Neural cell (in vitro differentiated cells): ENCODE measurements at regions not wholly inside any gene's neighbourhood (a gene's known extent, or its start where the extent isn't known, plus 50 kb on each side); places are given as distances from the start of the nearest gene placed in this dataset.

ENCODE experiments used
- CTCF ChIP-seq: fragments of 450-650 bp; IDR thresholded peaks from 2 replicates; pipeline ENCODE4 v1.5.1; 2014; ENCODE audit warnings: antibody characterized with exemption, mild to moderate bottlenecking, moderate library complexity; ENCODE audit not compliant: poor library complexity, severe bottlenecking
- EP300 ChIP-seq: fragments of 450-650 bp; conservative IDR thresholded peaks from 2 replicates; pipeline ENCODE4 v1.6.1; 2014; ENCODE audit warnings: antibody characterized with exemption, mild to moderate bottlenecking, moderate library complexity; ENCODE audit not compliant: poor library complexity, severe bottlenecking
- EZH2 ChIP-seq: fragments of 200-600, 300-800 bp; shearing (Covaris generic), sonication (generic); IDR thresholded peaks from 2 replicates; pipeline ENCODE4 v1.6.1; 2014; ENCODE audit warnings: antibody characterized with exemption, low read length, borderline replicate concordance, mild to moderate bottlenecking; ENCODE audit not compliant: insufficient read depth, poor library complexity, severe bottlenecking
- POLR2AphosphoS5 ChIP-seq: IDR thresholded peaks from 2 replicates; pipeline ENCODE4 v1.6.1; 2012
- RAD21 ChIP-seq: fragments of 450-650 bp; conservative IDR thresholded peaks from 2 replicates; pipeline ENCODE4 v1.6.1; 2014; ENCODE audit warnings: antibody characterized with exemption, mild to moderate bottlenecking, moderate library complexity
- SMC3 ChIP-seq: fragments of 450-650 bp; conservative IDR thresholded peaks from 2 replicates; pipeline ENCODE4 v1.6.1; 2014; ENCODE audit warnings: antibody characterized with exemption, mild to moderate bottlenecking, moderate library complexity; ENCODE audit not compliant: poor library complexity
- TAF1 ChIP-seq: IDR thresholded peaks from 2 replicates; pipeline ENCODE4 v1.6.1; 2012; ENCODE audit warnings: low read depth
- TF ChIP-seq, protein P1 (sequence below): IDR thresholded peaks from 2 replicates; pipeline ENCODE4 v1.6.1; 2012; ENCODE audit warnings: borderline replicate concordance

DNA sequence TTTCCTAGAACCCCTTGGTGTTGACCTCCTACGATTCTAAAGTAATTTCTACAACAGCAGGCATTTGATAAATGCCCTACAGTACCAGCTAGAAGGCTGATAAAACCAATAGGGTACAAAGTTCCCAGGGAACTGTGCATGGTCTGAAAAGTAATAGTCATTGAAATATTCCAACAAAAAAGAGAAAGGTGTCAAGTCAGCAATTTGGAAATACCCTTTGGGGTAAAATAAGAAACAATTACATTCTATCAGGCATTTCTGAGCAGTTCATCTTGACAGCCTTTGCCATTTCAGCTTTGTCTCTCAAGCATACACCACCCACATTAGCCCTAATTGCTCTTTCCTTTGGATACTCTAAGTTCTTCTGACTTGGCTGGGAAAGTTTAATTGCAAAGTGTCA lies 542.9 kb upstream of the DDX18 start:
- TF ChIP-seq CTCF (no peak), EZH2 (no peak), RAD21 (no peak), EP300 (no peak), TAF1 (no peak), POLR2AphosphoS5 (no peak), SMC3 (no peak)
- TF ChIP-seq, protein P1, sequence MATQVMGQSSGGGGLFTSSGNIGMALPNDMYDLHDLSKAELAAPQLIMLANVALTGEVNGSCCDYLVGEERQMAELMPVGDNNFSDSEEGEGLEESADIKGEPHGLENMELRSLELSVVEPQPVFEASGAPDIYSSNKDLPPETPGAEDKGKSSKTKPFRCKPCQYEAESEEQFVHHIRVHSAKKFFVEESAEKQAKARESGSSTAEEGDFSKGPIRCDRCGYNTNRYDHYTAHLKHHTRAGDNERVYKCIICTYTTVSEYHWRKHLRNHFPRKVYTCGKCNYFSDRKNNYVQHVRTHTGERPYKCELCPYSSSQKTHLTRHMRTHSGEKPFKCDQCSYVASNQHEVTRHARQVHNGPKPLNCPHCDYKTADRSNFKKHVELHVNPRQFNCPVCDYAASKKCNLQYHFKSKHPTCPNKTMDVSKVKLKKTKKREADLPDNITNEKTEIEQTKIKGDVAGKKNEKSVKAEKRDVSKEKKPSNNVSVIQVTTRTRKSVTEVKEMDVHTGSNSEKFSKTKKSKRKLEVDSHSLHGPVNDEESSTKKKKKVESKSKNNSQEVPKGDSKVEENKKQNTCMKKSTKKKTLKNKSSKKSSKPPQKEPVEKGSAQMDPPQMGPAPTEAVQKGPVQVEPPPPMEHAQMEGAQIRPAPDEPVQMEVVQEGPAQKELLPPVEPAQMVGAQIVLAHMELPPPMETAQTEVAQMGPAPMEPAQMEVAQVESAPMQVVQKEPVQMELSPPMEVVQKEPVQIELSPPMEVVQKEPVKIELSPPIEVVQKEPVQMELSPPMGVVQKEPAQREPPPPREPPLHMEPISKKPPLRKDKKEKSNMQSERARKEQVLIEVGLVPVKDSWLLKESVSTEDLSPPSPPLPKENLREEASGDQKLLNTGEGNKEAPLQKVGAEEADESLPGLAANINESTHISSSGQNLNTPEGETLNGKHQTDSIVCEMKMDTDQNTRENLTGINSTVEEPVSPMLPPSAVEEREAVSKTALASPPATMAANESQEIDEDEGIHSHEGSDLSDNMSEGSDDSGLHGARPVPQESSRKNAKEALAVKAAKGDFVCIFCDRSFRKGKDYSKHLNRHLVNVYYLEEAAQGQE: no peak
